Memory B cell (primary cell): ENCODE measurements at regions not wholly inside any gene's neighbourhood (a gene's known extent, or its start where the extent isn't known, plus 50 kb on each side); places are given as distances from the start of the nearest gene placed in this dataset.

Source experiments
- ATAC-seq: fragments of 150-1000 bp; cut with Tn5 transposase; 2 replicates; pipeline ENCODE4 v1.10.0; 2021; ENCODE audit warnings: low read depth, mild to moderate bottlenecking, moderate library complexity
- DNase-seq, 2 donors: peaks; one replicate each; pipeline ENCODE4 v3.0.0; 2022; ENCODE audit warnings: low spot score in 2 of 2
- H3K27ac Mint-ChIP-seq: one replicate; pipeline ENCODE4 v1.8.0; 2022; ENCODE audit warnings: mild to moderate bottlenecking, moderate library complexity, mixed read lengths
- H3K27me3 Mint-ChIP-seq: one replicate; pipeline ENCODE4 v1.8.0; 2022; ENCODE audit warnings: mixed read lengths
- H3K36me3 Mint-ChIP-seq: one replicate; pipeline ENCODE4 v1.8.0; 2022; ENCODE audit warnings: mild to moderate bottlenecking, mixed read lengths
- H3K4me1 Mint-ChIP-seq: one replicate; pipeline ENCODE4 v1.8.0; 2022; ENCODE audit warnings: mixed read lengths
- H3K4me3 Mint-ChIP-seq: one replicate; pipeline ENCODE4 v1.8.0; 2022; ENCODE audit warnings: mild to moderate bottlenecking, moderate library complexity, mixed read lengths
- H3K9me3 Mint-ChIP-seq: one replicate; pipeline ENCODE4 v1.8.0; 2022; ENCODE audit warnings: mixed read lengths

DNA sequence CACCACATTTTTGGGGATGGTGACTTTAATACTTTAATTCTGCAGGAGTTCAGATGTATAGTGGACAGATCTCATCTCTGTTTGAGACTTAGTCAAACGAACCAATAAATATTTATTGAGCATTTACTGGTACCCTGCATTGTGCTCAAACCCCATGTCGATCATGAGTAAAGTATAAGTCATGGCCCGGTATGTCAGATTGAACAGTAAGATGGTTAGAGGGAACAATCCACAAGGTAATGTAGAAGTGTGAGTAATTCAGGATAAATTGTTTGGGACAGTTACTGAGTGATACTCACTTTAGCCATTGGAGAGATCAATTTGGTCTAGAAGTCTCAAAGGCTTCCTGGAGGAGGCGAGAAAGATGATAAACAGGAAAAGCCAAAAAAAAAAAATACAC is 265.5 kb upstream of the C2CD4B start:
- H3K4me3 Mint-ChIP-seq: no peak overlapping the region
- H3K36me3 Mint-ChIP-seq: no peaks in the 10 kb centered on the region
- no peaks in the 10 kb centered on the region for H3K9me3 Mint-ChIP-seq
- H3K27ac Mint-ChIP-seq: no peak overlapping the region
- no peaks in the 10 kb centered on the region for H3K27me3 Mint-ChIP-seq
- DNase-seq (no peak), ATAC-seq (no peak)
- H3K4me1 Mint-ChIP-seq: no peaks in the 10 kb centered on the region

DNA sequence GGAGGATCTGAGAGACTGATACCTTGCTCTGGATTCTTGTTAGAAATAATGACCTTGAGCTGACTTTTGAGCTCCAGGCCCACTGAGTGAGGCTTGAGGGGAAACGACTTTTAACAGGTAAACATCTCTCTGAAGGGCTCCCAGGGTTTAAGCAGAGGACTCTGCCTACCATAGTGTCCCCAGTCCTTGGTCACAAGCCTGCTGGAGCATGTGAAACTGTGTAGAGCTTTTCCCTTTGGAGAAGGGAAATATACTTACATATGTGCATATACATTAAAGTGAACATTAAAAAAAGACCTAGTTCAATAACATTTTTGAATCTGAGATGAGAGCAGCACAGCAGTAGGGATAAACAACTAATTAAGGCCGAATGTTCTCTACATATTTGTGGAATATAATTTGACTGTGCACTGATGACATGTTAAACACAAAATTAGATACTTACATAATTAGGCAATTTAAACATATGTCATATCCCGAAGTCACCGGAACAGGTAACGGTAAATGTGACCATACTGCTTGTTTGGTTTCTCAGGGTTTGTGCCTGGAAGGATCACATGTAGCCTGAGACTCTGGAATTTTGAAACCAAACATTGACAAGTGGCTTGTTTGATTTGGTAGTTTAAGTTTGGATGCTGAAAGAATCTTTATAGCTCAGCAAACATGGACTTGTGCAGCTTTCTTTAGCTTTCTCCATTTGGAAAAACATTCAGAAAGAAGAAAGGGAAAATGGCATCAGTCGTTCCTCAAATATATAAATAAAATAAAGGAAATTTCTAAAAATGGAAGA is 266.1 kb upstream of the C2CD4B start:
- H3K27ac Mint-ChIP-seq: no peak overlapping the region
- no peak overlapping the region for H3K4me3 Mint-ChIP-seq
- peaks cover 2% of the 10 kb centered on the region for H3K9me3 Mint-ChIP-seq
- no peaks in the 10 kb centered on the region for H3K36me3 Mint-ChIP-seq
- ATAC-seq (no peak), DNase-seq (no peak)
- peaks cover 2% of the 10 kb centered on the region for H3K27me3 Mint-ChIP-seq
- no peaks in the 10 kb centered on the region for H3K4me1 Mint-ChIP-seq

DNA sequence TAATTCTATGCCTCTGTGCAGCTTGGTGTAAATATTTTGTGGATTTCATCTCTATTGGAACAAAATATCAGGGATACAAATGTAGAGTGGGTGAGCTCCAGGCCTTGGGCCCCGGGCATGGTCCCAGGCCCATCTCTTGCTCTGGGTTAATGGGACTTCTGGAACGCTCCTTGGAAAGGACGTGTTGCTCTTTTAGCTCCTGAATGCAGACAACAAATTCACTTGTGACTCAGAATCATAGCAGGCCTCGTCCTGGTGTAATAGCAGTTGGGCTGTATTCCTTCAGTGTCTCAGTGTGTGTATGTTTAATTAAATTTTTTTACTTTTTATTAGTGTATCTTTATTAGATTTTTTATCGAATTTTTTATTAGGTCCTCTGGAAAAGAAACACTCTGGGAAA is 266.7 kb upstream of the C2CD4B start:
- DNase-seq (no peak), ATAC-seq (no peak)
- Mint-ChIP-seq H3K4me1 (no peaks in the 10 kb centered on the region), H3K27me3 (peaks cover 2% of the 10 kb centered on the region), H3K36me3 (no peaks in the 10 kb centered on the region), H3K4me3 (no peak overlapping the region), H3K9me3 (peaks cover 2% of the 10 kb centered on the region), H3K27ac (no peak overlapping the region)

DNA sequence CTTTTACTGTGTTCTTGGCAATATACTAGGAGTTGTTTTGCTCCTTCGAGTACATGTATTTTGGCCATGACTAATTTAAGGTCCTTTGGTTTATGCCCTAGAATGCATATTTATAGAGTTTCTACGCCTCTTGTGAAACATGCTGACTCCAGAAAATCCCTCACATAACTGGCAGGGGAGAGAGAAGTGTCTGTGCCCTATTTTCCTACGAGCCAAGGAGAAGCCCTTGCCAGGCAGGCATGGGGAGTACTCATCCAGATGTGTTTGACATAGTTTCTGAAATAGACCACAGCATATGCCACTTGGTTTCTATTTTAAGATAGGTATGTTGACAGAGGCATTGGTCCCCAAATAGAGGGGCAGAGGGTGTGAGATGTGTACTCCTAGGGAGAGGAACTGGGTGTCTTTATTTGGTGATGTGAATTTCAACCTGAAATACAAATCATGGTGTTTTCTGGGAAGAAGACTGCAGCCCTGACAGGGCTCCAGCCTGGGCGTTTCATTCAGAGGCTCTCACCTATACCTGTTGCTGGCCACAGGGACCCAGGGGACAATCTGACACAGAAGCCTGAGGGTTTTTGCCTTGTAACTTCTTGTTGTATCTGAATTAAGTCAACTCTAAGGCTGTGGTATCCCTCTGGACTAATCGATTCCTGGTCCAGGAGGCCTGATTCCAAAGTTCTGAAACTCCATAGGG is 267.8 kb upstream of the C2CD4B start:
- ATAC-seq (no peak), DNase-seq (no peak)
- H3K27ac Mint-ChIP-seq: no peak overlapping the region
- H3K9me3 Mint-ChIP-seq: peaks cover 2% of the 10 kb centered on the region
- H3K27me3 Mint-ChIP-seq: peaks cover 6% of the 10 kb centered on the region
- no peaks in the 10 kb centered on the region for H3K36me3 Mint-ChIP-seq
- no peaks in the 10 kb centered on the region for H3K4me1 Mint-ChIP-seq
- H3K4me3 Mint-ChIP-seq: no peak overlapping the region

DNA sequence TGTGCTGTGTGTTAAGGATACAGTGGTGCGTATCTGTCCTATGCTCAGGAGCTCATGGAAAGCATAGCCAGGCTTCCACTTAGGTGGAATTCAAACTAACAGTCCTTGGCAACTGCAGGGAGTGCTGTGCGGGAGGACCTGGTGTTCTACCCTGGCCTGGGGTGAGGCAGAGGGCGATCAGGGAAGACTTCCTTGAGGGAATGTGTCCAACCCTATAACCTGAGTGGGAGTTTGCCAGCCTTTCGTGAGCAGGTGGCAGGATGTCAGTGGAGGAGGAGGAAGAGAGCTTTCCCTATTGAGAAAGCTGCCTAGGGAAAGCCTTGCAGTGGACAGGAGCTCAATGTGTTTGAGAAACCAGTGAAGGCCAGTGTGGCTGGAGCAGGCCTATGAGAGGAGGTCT is 271.1 kb upstream of the C2CD4B start:
- ATAC-seq (no peak), DNase-seq (no peak)
- peaks cover 2% of the 10 kb centered on the region for H3K9me3 Mint-ChIP-seq
- no peak overlapping the region for H3K4me3 Mint-ChIP-seq
- H3K27me3 Mint-ChIP-seq: peaks cover 8% of the 10 kb centered on the region
- no peak overlapping the region for H3K27ac Mint-ChIP-seq
- H3K4me1 Mint-ChIP-seq: no peaks in the 10 kb centered on the region
- H3K36me3 Mint-ChIP-seq: no peaks in the 10 kb centered on the region

DNA sequence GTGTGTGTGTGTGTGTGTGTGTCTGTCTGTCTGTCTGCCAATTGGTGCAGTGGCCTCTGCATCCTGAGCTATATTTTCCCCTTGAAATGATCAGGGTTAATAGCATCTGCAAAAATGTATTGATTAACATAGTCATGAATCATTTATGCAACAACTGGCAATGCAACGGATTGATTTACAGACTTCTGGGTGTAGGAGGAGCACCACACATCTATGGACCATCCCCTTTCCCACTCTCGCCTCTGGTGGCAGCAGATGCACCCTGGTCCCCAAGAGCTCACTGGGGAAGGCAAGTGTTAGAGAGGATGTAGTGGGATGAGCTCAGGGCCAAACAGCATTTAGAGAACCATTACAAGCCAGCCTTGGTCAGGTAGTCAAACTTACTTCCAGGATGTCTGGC is 272.7 kb upstream of the C2CD4B start:
- Mint-ChIP-seq H3K27ac (no peak overlapping the region), H3K4me3 (no peak overlapping the region), H3K9me3 (peaks cover 2% of the 10 kb centered on the region), H3K27me3 (peaks cover 8% of the 10 kb centered on the region), H3K4me1 (no peaks in the 10 kb centered on the region), H3K36me3 (no peaks in the 10 kb centered on the region)
- ATAC-seq: no peak
- no peak for DNase-seq

DNA sequence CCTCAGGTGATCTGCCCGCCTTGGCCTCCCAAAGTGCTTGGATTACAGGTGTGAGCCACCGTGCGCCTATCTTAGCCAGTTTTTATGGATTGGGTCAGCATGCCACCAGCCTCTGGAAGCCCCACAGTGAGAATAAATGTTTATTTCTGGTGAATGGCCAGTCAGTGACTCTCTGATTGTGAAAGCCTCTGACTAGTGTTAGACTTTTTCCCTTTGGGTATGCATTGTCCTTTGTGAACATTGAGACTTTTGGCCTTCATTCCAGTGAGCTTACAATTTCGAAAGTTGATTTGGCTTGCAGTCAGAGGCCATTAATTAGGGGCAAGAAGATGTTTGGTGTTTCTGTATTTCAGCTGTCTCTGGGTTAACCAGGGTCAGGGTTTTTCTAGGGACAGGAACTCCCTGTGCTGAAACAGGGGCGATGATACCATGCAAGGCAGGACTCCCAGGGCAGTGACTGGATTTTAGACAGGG is 274.5 kb upstream of the C2CD4B start:
- no peaks in the 10 kb centered on the region for H3K36me3 Mint-ChIP-seq
- H3K4me3 Mint-ChIP-seq: no peak overlapping the region
- ATAC-seq: no peak
- H3K4me1 Mint-ChIP-seq: no peaks in the 10 kb centered on the region
- DNase-seq: no peak
- H3K27me3 Mint-ChIP-seq: peaks cover 9% of the 10 kb centered on the region
- H3K9me3 Mint-ChIP-seq: peaks cover 2% of the 10 kb centered on the region
- no peak overlapping the region for H3K27ac Mint-ChIP-seq

DNA sequence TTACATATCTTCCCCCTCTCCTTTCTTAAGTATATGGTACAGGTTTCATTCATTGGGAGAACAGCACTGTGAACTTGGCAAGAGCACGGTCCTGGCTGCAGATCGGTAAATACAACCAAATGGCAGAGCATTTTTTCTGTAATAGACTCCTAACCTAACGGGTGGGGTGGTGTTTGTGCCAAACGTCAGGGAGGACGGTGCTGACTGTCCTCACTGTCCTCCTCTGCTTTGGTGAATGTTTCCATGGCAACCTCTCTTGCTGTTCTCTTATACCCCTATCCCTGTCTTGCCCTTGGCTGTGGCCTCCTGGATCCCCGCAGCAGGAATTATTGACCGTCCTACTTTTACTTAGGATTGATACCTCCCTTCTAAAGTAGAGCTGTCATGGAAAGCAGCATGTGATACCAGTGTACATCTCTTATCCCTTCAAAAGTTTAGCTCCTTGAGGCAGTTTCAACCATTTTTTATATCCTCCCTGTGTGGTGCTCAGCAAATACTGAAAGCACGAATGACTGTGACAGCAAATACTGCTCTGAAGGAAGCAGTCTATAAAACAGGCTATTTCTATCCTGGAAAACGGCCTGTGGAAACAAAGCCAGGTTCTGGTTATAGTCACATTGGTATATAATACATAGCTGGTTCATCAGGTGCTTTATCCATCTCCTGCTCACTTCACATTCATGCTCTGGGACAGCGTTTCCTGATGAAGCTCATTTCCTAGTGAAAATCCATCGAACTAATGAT is 275.4 kb upstream of the C2CD4B start:
- H3K4me3 Mint-ChIP-seq: no peak overlapping the region

DNA sequence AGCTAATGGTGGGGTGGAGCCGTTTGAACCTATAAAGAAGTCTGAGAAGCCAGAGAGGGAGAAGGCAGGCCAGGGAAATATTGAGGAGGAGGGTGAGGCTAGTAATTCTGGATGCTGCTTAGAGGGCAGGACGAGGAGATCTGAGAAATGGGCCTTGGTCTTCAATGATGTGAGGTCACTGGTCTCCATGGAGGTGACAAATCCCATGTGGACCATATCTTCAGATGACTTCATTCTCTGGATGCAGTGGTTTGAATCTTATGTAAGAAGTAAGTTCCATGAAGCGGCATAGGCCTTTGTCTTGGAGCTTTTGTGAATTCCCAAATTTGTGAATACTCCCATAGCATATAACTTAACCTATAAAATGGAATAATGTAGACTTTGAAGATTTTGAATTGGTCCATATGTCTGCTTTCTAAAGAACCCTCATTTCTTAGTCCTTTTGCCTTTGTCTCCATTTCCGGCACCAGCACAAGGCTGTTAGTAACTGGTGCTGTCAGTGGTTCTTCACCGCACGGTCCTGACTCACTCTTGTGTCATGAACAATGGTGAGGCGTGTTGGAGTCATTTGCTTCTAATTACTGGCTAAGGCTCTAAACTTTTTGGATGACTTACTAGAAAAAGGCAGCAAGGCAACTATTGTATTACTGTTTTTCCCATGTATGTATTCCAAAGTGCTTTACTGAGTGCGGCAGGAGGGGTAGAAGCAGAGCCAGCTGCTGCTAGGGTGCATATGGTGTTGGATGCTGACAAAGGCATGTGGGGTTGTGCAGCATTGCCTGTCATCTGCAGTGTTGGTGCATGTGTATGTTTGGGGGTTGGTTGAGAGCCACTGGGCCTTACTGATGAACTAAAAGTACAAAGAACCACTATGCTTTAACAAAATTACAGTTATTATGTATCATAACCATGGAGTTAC is 279.3 kb upstream of the C2CD4B start:
- Mint-ChIP-seq H3K36me3 (no peaks in the 10 kb centered on the region), H3K27ac (no peak overlapping the region), H3K27me3 (peaks cover 4% of the 10 kb centered on the region), H3K4me3 (no peak overlapping the region), H3K9me3 (no peaks in the 10 kb centered on the region), H3K4me1 (no peaks in the 10 kb centered on the region)
- DNase-seq (no peak), ATAC-seq (no peak)

More for the DNA sequence above, 275.4 kb upstream of the C2CD4B start:
- H3K27ac Mint-ChIP-seq: no peak overlapping the region
- H3K4me1 Mint-ChIP-seq: no peaks in the 10 kb centered on the region
- no peaks in the 10 kb centered on the region for H3K36me3 Mint-ChIP-seq
- ATAC-seq (no peak), DNase-seq (no peak)
- peaks cover 9% of the 10 kb centered on the region for H3K27me3 Mint-ChIP-seq
- peaks cover 2% of the 10 kb centered on the region for H3K9me3 Mint-ChIP-seq

DNA sequence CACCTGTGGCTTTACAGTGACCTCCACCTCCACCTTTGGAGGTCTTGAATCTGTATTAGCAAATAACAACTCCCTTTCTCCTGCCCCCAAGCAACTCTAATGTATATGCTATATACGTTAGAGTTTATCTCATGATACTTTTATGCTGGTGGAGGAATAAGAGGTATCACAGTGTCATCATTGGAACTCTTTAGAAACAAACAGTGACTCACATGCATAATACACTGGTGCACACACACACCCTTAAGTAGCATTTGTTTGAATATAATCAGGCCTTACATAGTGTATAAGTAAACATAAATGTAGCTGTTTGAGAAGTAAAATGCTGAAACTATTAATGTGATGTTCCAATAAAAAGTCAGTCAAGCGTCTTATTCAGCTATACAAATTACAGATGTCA is 280.2 kb upstream of the C2CD4B start:
- Mint-ChIP-seq H3K9me3 (no peaks in the 10 kb centered on the region), H3K27me3 (peaks cover 6% of the 10 kb centered on the region), H3K27ac (no peak overlapping the region), H3K4me1 (no peaks in the 10 kb centered on the region), H3K4me3 (no peak overlapping the region), H3K36me3 (no peaks in the 10 kb centered on the region)
- DNase-seq: no peak
- ATAC-seq: no peak

DNA sequence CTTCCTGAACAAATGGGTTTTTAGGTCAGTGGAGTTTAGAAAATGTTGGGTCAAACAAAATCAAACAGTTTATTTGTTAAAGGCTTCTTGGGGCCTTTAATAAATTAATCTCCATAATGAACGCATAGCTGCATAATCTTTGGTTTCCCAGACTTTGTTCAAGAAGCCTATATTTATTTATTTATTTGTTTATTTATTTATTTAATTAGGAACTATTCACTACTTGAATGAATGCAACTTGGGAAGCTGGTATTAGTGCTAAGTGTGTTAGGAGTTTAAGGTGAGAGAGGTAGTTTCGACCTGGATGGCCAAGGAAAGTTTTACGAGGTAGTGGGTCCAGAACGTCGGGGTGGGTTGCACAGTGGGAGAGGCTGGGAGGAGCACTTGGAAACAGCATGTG is 281.9 kb upstream of the C2CD4B start:
- peaks cover 4% of the 10 kb centered on the region for H3K27me3 Mint-ChIP-seq
- no peak for ATAC-seq
- H3K27ac Mint-ChIP-seq: no peak overlapping the region
- no peaks in the 10 kb centered on the region for H3K9me3 Mint-ChIP-seq
- DNase-seq: no peak
- no peaks in the 10 kb centered on the region for H3K4me1 Mint-ChIP-seq
- no peak overlapping the region for H3K4me3 Mint-ChIP-seq
- no peaks in the 10 kb centered on the region for H3K36me3 Mint-ChIP-seq

DNA sequence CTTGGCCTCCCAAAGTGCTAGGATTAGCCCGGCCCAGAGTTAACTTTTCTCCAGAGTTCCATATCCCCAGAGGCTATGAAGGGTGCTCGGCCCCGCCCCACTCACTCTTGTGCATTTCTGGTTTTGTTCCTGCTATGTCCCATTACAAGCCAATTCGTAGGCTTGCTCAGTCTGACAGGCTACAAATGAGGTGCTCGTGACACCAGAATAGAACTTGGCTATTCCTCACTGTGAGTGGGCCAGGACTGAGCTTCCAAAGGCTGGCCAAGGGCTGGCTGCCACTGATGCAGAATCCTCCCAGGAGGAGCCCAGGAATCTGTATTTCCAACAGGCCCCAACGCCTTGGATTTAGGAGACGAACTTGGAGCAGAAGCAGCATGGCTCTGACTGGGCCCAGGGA is 282.7 kb upstream of the C2CD4B start:
- Mint-ChIP-seq H3K27me3 (peaks cover 4% of the 10 kb centered on the region), H3K4me1 (no peaks in the 10 kb centered on the region), H3K9me3 (no peaks in the 10 kb centered on the region), H3K27ac (no peak overlapping the region), H3K4me3 (no peak overlapping the region), H3K36me3 (no peaks in the 10 kb centered on the region)
- ATAC-seq (no peak), DNase-seq (no peak)

DNA sequence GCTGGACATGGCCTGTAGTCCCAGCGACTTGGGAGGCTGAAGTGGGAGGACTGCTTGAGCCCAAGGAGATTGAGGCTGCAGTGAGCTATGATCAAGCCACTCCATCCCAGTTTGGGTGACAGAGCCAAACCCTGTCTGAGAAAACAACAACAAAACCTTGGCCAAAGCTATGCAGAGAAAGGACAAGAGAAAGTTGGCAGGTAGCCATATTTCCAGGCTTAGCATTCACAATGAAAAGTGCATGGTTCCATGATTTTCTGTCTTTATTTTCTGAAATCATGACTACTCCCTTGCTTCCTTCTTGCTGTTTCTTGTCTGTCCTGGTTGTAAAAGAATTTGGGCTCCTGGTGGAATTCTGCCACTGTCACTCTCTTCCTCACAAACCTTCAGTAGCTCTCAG is 284.6 kb upstream of the C2CD4B start:
- Mint-ChIP-seq H3K9me3 (no peaks in the 10 kb centered on the region), H3K36me3 (no peaks in the 10 kb centered on the region), H3K4me3 (no peak overlapping the region), H3K27ac (no peak overlapping the region), H3K27me3 (peaks cover 3% of the 10 kb centered on the region), H3K4me1 (no peaks in the 10 kb centered on the region)
- DNase-seq (no peak), ATAC-seq (no peak)
